Hematopoietic multipotent progenitor cell treated with erythropoietin and hydrocortisone succinate and interleukin-3 and kit ligand, for 8 days (in vitro differentiated cells): ENCODE measurements at regions not wholly inside any gene's neighbourhood (a gene's known extent, or its start where the extent isn't known, plus 50 kb on each side); places are given as distances from the start of the nearest gene placed in this dataset.
A peak's percentile ranks its signal among the peaks of the same experiment; 100 is the strongest.
"Not testable (repeated sequence)": the region's sequence is repeated elsewhere in the genome, so short reads cannot be mapped to it uniquely, and the experiment has no call there.

ENCODE experiments used
- DNase-seq: peaks from one replicate; pipeline ENCODE4 v3.0.0-alpha.2; 2015

GRCh38 chrX:96540111-96540631 is 144.5 kb upstream of the DIAPH2 start:
- peak; percentile 1 for DNase-seq

- not testable (repeated sequence) for DNase-seq
These were observed 138.4 kb upstream of the DIAPH2 start for GRCh38 chrX:96546281-96546680.

- DNase-seq, result no peak
These were observed 133.2 kb upstream of the DIAPH2 start for GRCh38 chrX:96551322-96551872.

- no peak for DNase-seq
These were observed 127.8 kb upstream of the DIAPH2 start for GRCh38 chrX:96556886-96557285.

- DNase-seq, result not testable (repeated sequence)
These were observed 123.5 kb upstream of the DIAPH2 start for GRCh38 chrX:96561129-96561528.

GRCh38 chrX:96563646-96564045 is 121.0 kb upstream of the DIAPH2 start:
- no peak for DNase-seq

GRCh38 chrX:96564595-96564994 is 120.0 kb upstream of the DIAPH2 start:
- DNase-seq, result no peak

GRCh38 chrX:96566878-96567277 is 117.8 kb upstream of the DIAPH2 start:
- no peak for DNase-seq

- no peak for DNase-seq
These were observed 116.6 kb upstream of the DIAPH2 start for GRCh38 chrX:96568071-96568470.

- no peak for DNase-seq
These were observed 115.6 kb upstream of the DIAPH2 start for GRCh38 chrX:96569034-96569433.

- DNase-seq, result no peak
These were observed 109.6 kb upstream of the DIAPH2 start for GRCh38 chrX:96575011-96575410.

- no peak for DNase-seq
These were observed 108.3 kb upstream of the DIAPH2 start for GRCh38 chrX:96576368-96576767.

GRCh38 chrX:96578781-96579180 is 105.9 kb upstream of the DIAPH2 start:
- no peak for DNase-seq

- no peak for DNase-seq
These were observed 105.4 kb upstream of the DIAPH2 start for GRCh38 chrX:96579252-96579651.

GRCh38 chrX:96590403-96590802 is 94.2 kb upstream of the DIAPH2 start:
- DNase-seq, result no peak

- DNase-seq, result no peak
These were observed 93.2 kb upstream of the DIAPH2 start for GRCh38 chrX:96591421-96591820.

- DNase-seq, result not testable (repeated sequence)
These were observed 86.8 kb upstream of the DIAPH2 start for GRCh38 chrX:96597847-96598246.

- no peak for DNase-seq
These were observed 72.9 kb upstream of the DIAPH2 start for GRCh38 chrX:96611619-96612362.

GRCh38 chrX:96615448-96615847 is 69.2 kb upstream of the DIAPH2 start:
- no peak for DNase-seq

GRCh38 chrX:96619588-96619987 is 65.1 kb upstream of the DIAPH2 start:
- no peak for DNase-seq

GRCh38 chrX:96621811-96622210 is 62.8 kb upstream of the DIAPH2 start:
- no peak for DNase-seq
